ENCODE measurements at regions not wholly inside any gene's neighbourhood (a gene's known extent, or its start where the extent isn't known, plus 50 kb on each side); places are given as distances from the start of the nearest gene placed in this dataset.

DNA sequence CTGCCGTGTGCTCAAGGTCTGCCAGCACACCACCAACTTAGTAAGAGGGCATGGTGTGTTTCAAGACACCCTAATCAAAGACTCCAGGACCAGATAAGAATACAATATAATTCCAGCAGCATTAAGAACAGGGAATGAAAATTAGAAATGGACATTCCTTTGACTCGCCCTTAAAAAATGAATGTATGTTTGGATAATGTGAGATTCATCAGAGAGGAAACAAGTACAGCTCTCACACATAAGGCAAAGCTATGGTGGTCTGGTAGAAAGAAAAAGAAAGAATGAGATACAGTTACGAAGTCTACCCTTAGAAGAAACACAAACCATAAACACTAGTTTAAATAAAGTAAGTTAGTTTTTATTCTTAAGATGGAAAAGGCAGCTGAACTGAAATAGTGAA, 174.8 kb upstream of the ANK3 start:
- TF ChIP-seq CTCF (conservative IDR thresholded peaks at IDR 0.05; ENCODE audit: low read depth, low read length) (no peak), EZH2 (IDR thresholded peaks at IDR 0.05; ENCODE audit: low read length, unreplicated experiment) (no peak), EZH2phosphoT487 (IDR thresholded peaks at IDR 0.05; ENCODE audit: borderline replicate concordance, low read length) (no peak)

All from PC-3 (cell line).